ENCODE measurements at regions not wholly inside any gene's neighbourhood (a gene's known extent, or its start where the extent isn't known, plus 50 kb on each side); places are given as distances from the start of the nearest gene placed in this dataset.
"Not testable (repeated sequence)": the region's sequence is repeated elsewhere in the genome, so short reads cannot be mapped to it uniquely, and the experiment has no call there.

DNA sequence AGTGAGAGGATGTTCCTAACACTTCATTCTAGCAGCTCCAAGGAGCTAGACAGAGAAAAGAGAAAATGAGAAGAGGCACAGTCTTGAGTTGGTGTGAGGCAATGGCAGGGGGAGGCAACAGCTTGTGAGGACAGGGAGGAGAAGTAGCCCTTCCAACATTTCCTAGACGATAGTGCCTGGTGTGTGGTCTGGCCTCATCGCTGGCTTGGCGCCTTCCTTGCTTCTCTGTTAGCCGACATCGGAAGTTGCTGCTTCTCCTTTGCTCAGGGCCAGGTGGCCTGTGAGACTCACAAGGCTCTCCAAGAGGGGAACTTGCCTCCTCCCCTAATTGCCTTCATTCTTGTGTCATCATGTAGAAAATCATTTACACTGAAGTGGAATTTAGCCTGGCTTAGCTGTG lies 208.7 kb downstream of the MAP2K4 start:
- H3K27me3 ChIP-seq, result no peaks in the 10 kb centered on the region
- TF ChIP-seq, protein P1, sequence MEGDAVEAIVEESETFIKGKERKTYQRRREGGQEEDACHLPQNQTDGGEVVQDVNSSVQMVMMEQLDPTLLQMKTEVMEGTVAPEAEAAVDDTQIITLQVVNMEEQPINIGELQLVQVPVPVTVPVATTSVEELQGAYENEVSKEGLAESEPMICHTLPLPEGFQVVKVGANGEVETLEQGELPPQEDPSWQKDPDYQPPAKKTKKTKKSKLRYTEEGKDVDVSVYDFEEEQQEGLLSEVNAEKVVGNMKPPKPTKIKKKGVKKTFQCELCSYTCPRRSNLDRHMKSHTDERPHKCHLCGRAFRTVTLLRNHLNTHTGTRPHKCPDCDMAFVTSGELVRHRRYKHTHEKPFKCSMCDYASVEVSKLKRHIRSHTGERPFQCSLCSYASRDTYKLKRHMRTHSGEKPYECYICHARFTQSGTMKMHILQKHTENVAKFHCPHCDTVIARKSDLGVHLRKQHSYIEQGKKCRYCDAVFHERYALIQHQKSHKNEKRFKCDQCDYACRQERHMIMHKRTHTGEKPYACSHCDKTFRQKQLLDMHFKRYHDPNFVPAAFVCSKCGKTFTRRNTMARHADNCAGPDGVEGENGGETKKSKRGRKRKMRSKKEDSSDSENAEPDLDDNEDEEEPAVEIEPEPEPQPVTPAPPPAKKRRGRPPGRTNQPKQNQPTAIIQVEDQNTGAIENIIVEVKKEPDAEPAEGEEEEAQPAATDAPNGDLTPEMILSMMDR (IDR thresholded peaks at IDR 0.05; ENCODE audit: low read depth, low read length), result no peak
- no peak for DNase-seq
- H3K4me1 ChIP-seq, result no peaks in the 10 kb centered on the region
- no peaks in the 10 kb centered on the region for H3K36me3 ChIP-seq
- H3K9me3 ChIP-seq, result no peaks in the 10 kb centered on the region
- no peak overlapping the region for H3K4me3 ChIP-seq (ENCODE audit: low read depth, low read length)

DNA sequence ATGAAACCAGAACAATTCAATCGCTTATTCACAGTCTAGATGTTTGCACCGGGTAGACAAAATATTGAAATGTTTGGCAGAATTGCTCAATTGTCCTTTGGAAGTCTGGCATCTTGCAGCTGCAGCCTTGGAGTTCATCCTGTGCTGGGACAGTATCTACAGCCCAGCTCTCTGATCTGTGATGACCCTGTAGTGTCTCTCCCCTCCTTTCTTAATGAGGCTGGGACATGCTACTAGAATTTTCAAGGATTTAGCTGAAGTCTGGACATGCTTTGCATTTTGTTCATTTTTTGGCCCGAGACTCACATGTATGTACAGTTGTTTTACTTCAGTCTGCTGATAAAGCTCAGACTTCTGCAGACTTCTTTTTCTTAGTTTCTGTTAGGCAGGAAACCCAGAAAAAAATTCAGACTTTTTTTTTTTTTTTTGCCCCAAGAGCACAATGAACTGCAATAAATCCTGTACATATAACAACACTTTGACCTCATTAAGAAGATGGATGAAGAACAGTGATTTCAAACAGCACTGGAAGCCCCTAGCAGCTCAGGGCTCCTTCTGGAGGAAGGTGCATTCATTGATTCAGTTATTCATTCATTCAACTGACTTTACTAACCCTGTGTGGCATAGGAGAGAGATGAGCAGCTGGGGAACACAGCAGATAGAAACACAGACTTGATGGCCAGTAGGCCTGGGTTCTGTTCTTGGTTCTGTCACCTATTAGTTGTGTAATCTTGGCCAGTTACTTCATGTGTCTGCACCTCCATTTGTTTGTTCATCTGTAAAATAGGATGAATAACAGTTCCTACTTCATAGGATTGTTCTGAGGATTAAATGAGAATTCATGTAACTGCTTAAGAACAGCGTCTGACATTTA lies 210.0 kb downstream of the MAP2K4 start:
- Histone ChIP-seq H3K9me3 (no peaks in the 10 kb centered on the region), H3K27me3 (no peaks in the 10 kb centered on the region)
- TF ChIP-seq, protein P1 (IDR thresholded peaks at IDR 0.05; ENCODE audit: low read depth, low read length), result no peak

DNA sequence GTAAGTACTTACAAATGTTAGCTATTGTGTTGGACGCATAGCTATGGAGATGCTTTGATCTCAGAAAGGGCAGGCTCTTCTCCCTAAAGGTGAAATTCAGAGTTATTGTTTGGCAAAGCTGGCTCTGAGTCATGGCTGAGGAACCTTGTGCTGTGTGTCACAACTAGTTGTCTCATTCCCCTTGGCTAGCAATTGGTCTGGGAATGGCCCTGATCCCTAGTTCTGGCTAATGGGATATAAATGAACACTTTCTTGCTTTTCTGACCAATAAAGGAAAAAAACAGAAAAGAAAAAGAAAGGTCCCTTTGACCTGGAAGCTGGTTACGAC lies 210.6 kb downstream of the MAP2K4 start:
- Histone ChIP-seq H3K4me1 (no peaks in the 10 kb centered on the region), H3K4me3 (ENCODE audit: low read depth, low read length) (no peak overlapping the region), H3K9me3 (no peaks in the 10 kb centered on the region), H3K27me3 (no peaks in the 10 kb centered on the region), H3K36me3 (no peaks in the 10 kb centered on the region)
- no peak for DNase-seq
- TF ChIP-seq, protein P1 (IDR thresholded peaks at IDR 0.05; ENCODE audit: low read depth, low read length), result no peak

More for the DNA sequence above, 210.0 kb downstream of the MAP2K4 start:
- DNase-seq, result no peak
- no peak overlapping the region for H3K4me3 ChIP-seq (ENCODE audit: low read depth, low read length)
- H3K4me1 ChIP-seq, result no peaks in the 10 kb centered on the region
- H3K36me3 ChIP-seq, result no peaks in the 10 kb centered on the region

DNA sequence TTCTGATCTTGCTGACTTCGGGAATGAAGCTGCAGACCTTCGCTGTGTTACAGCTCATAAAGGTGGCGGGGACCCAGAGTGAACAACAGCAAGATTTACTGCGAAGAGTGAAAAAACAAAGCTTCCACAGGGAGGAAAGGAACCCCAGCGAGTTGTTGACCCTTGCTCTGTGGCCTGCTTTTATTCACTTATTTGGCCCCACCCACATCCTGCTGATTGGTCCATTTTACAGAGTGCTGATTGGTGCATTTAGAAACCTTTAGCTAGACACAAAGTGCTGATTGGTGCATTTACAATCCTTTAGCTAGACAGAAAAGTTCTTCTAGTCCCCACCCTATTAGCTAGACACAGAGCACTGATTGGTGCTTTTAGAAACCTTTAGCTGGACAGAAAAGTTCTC lies 218.3 kb downstream of the MAP2K4 start:
- not testable (repeated sequence) for H3K27me3 ChIP-seq; H3K4me3 ChIP-seq (ENCODE audit: low read depth, low read length); H3K9me3 ChIP-seq; H3K4me1 ChIP-seq; DNase-seq; H3K36me3 ChIP-seq

DNA sequence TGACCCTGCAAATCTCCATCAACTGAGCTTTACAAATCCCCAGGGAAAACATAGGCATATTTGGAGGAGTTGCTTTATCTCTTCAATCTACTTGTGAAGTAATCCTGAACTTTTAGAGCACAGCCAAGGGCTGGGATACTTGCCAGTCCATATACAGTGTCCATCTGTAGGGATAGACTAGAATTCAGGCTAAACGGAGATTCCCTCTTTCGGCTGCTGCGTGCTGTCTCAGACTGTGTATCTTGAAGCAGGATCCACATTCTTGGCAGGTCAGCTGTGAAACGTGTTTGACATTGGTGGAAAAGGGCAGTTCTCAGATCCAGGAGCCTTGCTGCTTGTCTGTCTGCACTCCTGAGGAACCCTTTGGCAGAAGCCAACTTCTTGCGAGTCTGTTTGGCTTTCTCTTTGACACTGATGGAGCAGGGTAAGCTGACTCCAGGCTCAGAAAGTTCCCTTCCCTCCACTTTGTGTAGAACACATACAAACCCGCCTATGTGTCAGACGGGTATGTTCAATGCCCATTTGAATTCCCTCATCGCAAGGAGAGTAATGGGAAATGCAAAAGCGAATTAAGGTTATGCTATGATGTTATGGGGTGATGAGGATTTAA lies 221.8 kb downstream of the MAP2K4 start:
- Histone ChIP-seq H3K36me3 (no peaks in the 10 kb centered on the region), H3K9me3 (no peaks in the 10 kb centered on the region), H3K4me3 (ENCODE audit: low read depth, low read length) (no peak overlapping the region), H3K27me3 (no peaks in the 10 kb centered on the region), H3K4me1 (no peaks in the 10 kb centered on the region)
- TF ChIP-seq, protein P1 (IDR thresholded peaks at IDR 0.05; ENCODE audit: low read depth, low read length), result no peak
- DNase-seq, result no peak

DNA sequence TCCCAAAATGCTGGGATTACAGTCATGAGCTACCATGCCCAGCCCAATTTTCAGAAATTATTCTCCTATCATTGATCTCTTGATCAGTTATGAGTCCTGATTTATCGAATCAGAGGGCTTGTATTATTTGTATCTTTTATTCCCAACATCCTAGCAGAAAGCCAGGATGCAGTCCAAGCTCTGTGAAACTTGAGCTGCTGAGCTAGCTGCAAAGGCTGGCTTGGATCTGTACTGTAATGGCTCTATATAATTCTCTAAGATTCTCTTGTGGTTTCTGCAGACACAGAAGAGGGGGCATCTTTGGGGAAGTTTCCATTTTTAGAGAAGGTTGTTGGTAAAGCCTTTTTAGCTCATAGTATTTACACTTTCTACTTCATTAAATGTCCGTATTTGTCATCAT lies 227.1 kb downstream of the MAP2K4 start:
- Histone ChIP-seq H3K4me3 (ENCODE audit: low read depth, low read length) (no peak overlapping the region), H3K4me1 (no peaks in the 10 kb centered on the region), H3K36me3 (no peaks in the 10 kb centered on the region), H3K9me3 (no peaks in the 10 kb centered on the region), H3K27me3 (no peaks in the 10 kb centered on the region)
- TF ChIP-seq, protein P1 (IDR thresholded peaks at IDR 0.05; ENCODE audit: low read depth, low read length), result no peak
- DNase-seq, result no peak
